H7 (cell line): ENCODE measurements at regions not wholly inside any gene's neighbourhood (a gene's known extent, or its start where the extent isn't known, plus 50 kb on each side); places are given as distances from the start of the nearest gene placed in this dataset.

Experiments used
- DNase-seq: peaks from one replicate; pipeline ENCODE4 v3.0.0; 2012
- H3K27me3 ChIP-seq: 2 replicates; pipeline ENCODE4 v1.6.0; 2011; ENCODE audit warnings: mild to moderate bottlenecking, low read length; ENCODE audit not compliant: control insufficient read depth, insufficient read depth
- H3K36me3 ChIP-seq: replicated peaks from 2 replicates; pipeline ENCODE4 v1.5.1; 2011; ENCODE audit warnings: low read length; ENCODE audit not compliant: control insufficient read depth, insufficient read depth
- H3K4me3 ChIP-seq: 2 replicates; pipeline ENCODE4 v1.5.1; 2011; ENCODE audit warnings: low read depth, mild to moderate bottlenecking, control low read depth, low read length, moderate library complexity; ENCODE audit not compliant: insufficient read depth

DNA sequence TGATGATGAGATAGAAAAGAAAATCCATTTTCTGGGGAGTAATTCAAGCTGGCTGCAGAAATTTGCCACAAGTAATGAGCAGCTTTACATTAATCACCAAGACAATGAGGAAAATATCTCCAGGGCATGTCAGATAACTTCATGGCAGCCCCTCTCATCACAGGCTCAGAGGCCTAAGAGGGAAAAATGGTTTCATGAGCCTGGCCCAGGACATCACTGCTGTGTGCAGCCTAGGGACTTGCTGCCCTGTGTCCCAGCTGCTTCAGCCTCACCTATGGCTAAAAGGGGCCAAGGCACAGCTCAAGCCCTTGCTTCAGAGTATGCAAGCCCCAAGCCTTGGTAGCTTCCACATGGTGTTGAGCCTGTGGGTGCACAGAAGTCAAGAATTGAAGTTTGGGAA lies 161.7 kb downstream of the OPA1 start:
- Histone ChIP-seq H3K36me3 (no peaks in the 10 kb centered on the region), H3K27me3 (no peaks in the 10 kb centered on the region), H3K4me3 (no peak overlapping the region)
- no peak for DNase-seq

DNA sequence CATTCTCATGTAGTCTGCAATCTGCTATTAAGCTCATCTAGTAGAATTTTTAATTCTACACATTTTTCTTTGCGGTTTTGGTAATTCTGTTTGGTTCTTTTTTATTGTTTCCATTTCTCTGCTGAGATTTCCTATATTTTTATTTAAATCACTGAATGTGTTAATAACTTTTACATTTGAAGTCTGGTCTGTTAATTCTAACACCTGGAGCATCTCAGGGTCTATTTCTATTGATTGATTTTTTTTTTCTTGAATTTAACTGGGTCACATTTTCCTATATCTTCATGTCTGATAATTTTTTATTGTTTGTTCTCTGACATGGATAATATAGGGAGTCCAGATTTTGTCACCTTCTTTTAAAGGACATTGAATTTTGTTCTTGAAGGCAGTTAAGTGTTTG lies 163.5 kb downstream of the OPA1 start:
- H3K27me3 ChIP-seq, result no peaks in the 10 kb centered on the region
- H3K4me3 ChIP-seq, result no peak overlapping the region
- no peak for DNase-seq
- H3K36me3 ChIP-seq, result no peaks in the 10 kb centered on the region

DNA sequence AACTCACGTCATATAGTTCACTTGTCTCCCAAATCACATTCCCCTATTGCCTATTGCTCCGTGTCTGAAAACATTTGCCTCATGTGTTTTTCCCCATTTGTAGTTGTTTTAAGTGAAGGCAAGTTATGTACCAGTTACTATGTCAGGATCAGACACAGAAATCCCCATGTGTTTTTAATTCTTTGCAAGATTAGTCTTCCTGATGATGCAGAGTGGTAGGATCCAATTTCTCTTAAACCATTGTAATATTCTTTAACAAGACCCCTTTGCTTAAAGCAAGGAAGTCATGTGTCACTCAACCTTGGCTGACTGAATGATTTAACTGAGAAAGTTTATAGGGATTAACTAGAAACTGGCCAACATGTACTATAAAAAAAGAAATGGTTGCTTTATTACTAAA lies 164.4 kb downstream of the OPA1 start:
- no peak for DNase-seq
- H3K4me3 ChIP-seq, result no peak overlapping the region
- H3K27me3 ChIP-seq, result no peaks in the 10 kb centered on the region
- no peaks in the 10 kb centered on the region for H3K36me3 ChIP-seq

DNA sequence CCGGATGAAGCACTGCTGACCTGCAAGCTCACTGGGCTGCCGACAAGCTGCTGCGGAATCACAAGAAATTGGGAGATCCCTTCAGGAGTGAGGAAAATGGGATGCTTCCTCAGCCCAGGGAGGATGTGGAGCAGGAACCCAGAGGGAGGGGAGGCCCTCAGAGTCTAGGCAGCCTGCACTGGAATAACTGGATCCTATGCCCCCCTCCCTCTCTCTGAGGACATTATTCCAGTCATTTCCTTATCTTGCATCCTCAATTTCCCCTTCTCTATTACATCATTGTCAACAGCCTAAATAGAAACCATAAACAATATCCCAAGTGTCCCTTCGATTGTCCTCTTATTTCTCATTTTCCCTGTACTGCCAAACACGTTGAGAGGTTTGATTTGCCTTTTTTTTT lies 169.0 kb downstream of the OPA1 start:
- no peak for DNase-seq
- H3K4me3 ChIP-seq, result no peak overlapping the region

DNA sequence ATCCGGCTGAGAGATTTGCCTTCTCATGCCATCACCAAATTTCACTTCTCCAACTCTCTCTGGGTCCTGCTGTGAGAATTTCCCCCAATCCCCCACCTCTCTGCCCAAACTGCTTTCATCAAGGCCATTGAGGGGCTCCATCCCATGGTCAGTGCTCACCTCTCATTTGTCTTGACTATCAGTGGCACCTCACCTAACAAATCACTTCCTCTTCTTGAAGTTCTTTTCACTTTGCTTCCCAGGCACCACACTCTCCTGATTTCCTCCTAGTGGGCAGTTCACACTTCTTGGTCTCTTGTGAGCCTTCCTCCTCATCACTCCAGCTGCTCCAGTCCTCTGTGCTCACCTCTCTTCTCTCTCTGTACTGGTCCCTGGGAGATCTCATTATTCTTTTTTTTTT lies 169.6 kb downstream of the OPA1 start:
- Histone ChIP-seq H3K27me3 (no peaks in the 10 kb centered on the region), H3K36me3 (no peaks in the 10 kb centered on the region), H3K4me3 (no peak overlapping the region)
- no peak for DNase-seq

More for the DNA sequence above, 169.0 kb downstream of the OPA1 start:
- Histone ChIP-seq H3K27me3 (no peaks in the 10 kb centered on the region), H3K36me3 (no peaks in the 10 kb centered on the region)

DNA sequence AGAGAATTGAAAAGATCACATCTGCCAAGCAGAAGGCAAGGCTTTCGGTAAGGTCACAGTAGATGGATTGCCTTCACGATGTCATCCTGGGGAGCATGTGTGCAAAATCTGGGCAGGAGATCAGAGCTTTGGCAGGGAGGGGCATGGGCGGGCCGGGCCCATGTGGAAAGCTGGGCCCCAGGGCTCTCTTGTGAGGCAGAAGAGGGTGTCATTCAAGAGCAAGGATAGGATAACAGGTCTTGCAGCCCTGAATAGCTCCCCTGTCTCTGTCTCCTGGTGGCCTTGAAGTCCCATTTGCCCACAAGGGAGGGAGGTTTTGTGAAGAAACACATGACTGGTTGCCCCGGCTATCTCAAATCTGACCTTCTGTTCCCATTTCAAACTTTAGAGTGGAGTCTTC lies 172.0 kb downstream of the OPA1 start:
- DNase-seq, result no peak
- Histone ChIP-seq H3K4me3 (no peak overlapping the region), H3K27me3 (no peaks in the 10 kb centered on the region), H3K36me3 (no peaks in the 10 kb centered on the region)

DNA sequence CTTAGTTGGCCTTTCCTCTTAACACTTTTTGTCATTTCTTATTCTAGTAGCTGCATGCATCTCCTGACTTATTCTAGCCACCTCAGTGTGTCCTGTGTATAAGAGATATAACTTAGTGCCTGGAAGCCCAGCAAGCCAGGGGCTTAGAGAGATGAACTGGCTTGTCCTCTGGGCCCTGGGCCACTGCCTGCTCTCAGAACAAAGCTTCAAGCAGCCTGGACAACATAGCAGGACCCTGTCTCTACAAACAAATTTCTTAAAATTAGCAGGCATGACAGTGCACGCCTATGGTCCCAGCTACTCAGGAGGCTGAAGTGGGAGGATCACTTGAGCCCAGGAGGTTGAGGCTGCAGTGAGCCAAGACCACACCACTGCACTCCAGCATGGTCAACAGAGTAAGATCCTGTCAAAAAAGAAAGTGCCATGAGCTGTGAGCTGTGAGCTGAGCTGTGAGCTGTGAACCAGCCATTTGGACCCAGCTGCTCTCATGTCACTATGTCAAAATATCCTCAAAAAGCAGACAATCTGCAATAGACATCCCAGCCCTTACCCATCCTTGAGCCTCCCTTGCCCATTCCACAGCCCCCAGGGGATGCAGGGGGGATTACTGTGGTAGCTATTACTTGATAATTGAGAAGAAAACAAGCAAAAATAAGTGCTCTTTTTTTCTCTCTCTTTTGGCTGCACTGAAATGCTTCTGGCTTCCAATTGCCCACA lies 174.5 kb downstream of the OPA1 start:
- no peaks in the 10 kb centered on the region for H3K27me3 ChIP-seq
- no peak for DNase-seq

DNA sequence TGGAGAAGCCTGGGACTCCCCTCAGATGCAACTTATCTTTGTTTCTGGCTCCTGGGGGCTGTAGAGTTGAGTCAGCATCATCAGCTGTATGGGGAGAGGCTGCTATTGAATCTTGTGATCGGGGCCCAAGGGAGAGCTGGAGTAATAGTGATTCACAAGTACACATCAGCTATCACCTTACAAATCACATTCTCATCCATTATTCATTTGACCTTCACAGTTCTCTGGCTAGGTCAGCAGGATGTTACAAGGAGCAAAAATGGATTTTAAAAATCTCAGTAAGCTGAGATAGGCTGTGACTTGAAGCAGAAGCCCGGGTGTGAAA lies 175.0 kb downstream of the OPA1 start:
- no peak for DNase-seq
- no peak overlapping the region for H3K4me3 ChIP-seq
- H3K27me3 ChIP-seq, result no peaks in the 10 kb centered on the region
- no peaks in the 10 kb centered on the region for H3K36me3 ChIP-seq

More for the DNA sequence above, 174.5 kb downstream of the OPA1 start:
- Histone ChIP-seq H3K4me3 (no peak overlapping the region), H3K36me3 (no peaks in the 10 kb centered on the region)

DNA sequence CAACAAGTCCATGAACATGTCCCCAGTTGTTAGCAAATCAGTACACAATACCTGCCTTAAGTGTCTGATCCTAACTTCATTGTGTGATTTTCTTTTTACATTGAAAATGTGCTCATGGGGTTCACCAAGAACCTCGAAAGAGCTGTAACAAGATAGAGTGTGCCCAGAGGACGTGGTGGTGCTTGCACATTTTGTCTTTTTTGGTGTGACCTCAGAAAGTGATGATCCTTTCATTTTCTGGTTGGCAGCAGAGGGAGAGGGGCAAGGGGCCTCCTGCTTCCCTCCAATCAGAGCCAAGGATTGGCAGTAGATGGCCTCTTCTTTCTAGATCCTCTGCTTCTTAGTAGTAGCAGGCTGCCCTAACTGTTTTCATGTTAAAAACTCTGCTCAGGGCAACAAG lies 176.4 kb downstream of the OPA1 start:
- no peaks in the 10 kb centered on the region for H3K36me3 ChIP-seq
- H3K4me3 ChIP-seq, result no peak overlapping the region
- peaks cover 3% of the 10 kb centered on the region for H3K27me3 ChIP-seq
- no peak for DNase-seq

DNA sequence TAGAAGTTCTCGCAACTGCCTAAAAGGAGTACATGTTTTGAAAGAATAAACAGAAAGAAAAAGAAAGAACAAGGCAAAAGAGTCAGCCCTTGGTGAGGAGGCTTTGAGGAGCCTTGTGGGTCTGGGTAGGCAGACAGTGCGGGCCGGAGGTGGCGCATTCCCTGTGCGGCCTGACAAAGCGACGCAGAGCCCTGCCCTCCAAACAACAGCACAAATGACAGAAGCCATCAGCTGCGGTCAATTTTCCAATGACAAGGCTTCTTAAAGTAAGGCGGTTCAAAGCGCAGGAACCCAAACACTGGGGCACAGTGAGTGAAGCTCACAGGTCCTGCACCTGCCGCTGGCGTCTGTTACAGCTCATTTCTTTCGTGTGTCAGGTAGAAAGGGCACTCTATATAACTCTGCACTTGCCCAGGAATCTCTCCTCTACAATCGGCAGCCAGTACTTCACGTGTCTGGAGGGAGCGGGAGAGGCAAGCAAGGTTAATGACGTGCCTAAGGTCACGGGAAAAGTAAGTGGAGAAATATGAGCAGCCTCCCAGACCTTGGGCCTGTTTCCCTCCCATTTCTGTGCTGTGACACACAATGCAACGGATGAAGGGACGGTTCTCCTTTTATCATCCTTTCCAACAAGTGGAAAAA lies 178.1 kb downstream of the OPA1 start:
- DNase-seq, result no peak
- Histone ChIP-seq H3K27me3 (peaks cover 3% of the 10 kb centered on the region), H3K4me3 (no peak overlapping the region), H3K36me3 (no peaks in the 10 kb centered on the region)

DNA sequence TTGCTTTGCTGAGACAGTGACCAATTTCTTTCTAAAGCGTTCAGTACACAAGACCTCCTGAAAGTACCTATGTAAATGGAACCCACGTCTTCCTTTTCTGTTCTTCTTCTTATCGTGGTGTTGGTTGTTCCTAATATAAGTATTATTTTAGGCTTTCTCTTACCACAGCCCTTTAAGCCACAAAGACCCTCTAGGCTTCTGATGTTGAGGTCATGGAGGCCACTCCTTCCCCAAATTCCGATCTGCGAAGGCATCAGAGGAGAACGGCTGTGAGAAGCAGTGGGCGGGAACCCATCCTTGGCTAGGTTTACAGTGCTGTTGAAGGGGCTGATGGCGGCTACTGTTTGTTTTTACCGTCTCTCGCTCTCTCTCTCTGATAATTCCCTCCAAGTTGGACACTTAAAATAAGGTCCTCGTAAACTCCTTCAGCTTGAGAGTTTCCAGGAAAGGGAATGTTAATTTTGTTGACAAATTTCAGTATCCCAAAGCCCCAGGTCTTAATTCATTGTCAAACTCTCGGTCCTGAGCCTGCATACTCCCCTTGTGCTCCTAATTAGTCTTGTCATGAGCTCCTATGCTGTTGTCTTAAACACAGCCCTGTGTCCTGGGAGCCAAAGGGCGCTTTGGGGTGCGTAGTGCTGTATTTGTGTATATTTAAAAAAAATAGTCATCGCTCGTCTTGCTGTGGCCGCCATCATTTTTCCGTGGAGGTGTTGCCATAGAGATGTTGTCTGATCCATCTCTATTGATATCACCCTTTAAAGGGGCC lies 178.8 kb downstream of the OPA1 start:
- H3K4me3 ChIP-seq, result no peak overlapping the region
- no peak for DNase-seq
- no peaks in the 10 kb centered on the region for H3K36me3 ChIP-seq
- peaks cover 3% of the 10 kb centered on the region for H3K27me3 ChIP-seq

DNA sequence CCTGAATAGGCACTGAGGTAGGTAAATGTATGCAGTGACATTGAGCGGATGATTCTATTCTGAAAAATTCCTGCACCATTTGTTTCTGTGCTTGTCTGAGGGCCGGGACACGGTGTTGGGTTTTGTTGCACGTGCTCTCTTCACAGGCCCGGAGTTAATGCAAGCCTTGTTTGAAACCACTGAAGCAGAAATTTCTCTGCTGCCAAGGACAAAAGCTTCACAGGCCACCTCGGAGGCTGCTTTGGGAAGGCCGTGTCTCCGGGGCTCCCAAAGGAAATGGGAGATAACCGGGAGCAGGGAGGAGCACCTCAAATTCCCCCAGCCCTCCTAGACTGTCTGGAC lies 179.4 kb downstream of the OPA1 start:
- DNase-seq, result no peak
- Histone ChIP-seq H3K4me3 (no peak overlapping the region), H3K36me3 (no peaks in the 10 kb centered on the region), H3K27me3 (peaks cover 3% of the 10 kb centered on the region)

DNA sequence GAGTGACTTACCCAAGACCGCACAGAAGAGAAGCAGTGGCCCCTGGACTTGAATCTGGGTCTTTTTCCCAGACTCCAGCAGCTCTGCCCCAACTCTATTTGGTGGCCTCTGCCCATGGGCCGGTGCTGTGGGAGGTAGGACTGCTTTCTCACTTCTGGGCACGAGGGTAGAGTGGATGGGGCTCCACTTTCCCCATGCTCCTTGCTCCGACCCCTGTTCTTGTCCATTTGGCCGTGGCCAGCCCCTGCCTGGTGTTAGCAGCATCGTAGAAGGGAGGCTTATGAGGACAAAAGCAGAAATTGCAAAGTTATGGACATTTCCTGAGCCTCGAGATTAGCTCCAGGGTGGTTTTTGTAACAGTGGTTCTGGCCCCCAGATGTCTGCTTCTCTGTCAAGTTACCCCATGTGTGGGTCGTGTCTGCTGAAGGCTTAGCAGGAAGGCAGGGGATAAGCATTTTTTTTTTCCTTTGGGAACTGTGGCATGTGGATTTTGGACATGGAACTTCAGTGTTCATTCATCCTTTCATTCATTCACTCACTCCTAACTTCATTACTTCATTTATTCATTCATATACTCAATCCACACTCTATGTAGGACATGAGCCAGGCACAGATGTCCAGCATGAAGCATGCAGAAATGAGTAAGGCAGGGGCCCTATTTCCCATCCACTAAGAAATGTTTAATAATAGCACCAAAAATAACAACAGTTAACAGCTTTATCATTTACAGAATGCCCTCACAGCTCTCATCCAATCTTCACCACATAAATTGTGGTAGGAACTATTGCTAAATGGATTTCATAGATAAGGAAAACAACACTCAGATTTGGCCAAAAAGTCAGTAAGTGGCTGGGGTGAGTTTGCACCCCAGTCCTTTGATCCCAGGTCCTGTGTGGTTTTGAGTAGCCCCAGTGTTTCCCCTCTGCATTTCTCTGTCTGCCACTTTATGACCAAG lies 180.5 kb downstream of the OPA1 start:
- DNase-seq, result no peak
- H3K4me3 ChIP-seq, result no peak overlapping the region
- peaks cover 5% of the 10 kb centered on the region for H3K27me3 ChIP-seq
- no peaks in the 10 kb centered on the region for H3K36me3 ChIP-seq

DNA sequence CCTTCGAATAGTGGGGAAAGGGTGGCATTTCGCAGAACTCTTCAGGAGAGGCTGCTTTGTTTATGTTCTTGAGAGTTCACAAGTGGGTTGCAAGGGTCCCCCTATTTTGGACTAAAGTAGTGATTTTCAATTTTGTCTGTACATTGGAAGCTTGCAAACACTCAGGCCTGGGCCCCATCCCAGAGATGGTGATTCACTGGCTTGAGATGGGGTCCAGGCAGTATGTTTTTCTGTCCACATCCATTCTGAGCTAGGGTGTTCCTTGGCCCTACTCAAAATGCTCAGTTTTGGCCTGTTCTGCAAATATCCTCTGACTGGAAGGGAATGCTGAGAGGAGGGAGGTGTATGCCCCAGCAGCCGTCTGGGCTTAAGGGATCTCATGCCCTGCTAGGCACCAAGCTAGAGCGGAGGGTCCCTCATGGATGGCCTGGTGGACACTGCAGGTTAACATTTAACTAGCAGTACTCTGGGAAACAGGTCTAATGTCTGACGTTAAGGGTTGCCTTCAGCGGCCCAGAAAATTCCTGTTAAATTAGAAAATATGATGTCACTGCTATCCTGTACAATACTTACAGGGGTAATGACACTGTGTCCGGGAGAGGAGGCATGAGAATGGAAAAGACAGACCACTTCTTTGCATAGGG lies 181.4 kb downstream of the OPA1 start:
- Histone ChIP-seq H3K27me3 (peaks cover 5% of the 10 kb centered on the region), H3K36me3 (no peaks in the 10 kb centered on the region), H3K4me3 (no peak overlapping the region)
- DNase-seq, result no peak
